Fibroblast of mammary gland (primary cell): ENCODE measurements at regions not wholly inside any gene's neighbourhood (a gene's known extent, or its start where the extent isn't known, plus 50 kb on each side); places are given as distances from the start of the nearest gene placed in this dataset.

ENCODE experiments used
- DNase-seq: peaks from one replicate; pipeline ENCODE4 v3.0.0-alpha.2; 2010; ENCODE audit warnings: low read depth
- H3K4me3 ChIP-seq: 2 replicates; pipeline ENCODE4 v1.5.1; 2011; ENCODE audit warnings: low read depth, mild to moderate bottlenecking, low read length, moderate library complexity; ENCODE audit not compliant: control insufficient read depth
- TF ChIP-seq, protein P1 (sequence below): conservative IDR thresholded peaks from 2 replicates; pipeline ENCODE4 v1.5.1; 2011; ENCODE audit warnings: low read depth, low read length, inconsistent platforms; ENCODE audit not compliant: control insufficient read depth, insufficient read depth

GRCh38 chr20:56998438-56998837 is 268.0 kb downstream of the BMP7 start:
- TF ChIP-seq, protein P1, sequence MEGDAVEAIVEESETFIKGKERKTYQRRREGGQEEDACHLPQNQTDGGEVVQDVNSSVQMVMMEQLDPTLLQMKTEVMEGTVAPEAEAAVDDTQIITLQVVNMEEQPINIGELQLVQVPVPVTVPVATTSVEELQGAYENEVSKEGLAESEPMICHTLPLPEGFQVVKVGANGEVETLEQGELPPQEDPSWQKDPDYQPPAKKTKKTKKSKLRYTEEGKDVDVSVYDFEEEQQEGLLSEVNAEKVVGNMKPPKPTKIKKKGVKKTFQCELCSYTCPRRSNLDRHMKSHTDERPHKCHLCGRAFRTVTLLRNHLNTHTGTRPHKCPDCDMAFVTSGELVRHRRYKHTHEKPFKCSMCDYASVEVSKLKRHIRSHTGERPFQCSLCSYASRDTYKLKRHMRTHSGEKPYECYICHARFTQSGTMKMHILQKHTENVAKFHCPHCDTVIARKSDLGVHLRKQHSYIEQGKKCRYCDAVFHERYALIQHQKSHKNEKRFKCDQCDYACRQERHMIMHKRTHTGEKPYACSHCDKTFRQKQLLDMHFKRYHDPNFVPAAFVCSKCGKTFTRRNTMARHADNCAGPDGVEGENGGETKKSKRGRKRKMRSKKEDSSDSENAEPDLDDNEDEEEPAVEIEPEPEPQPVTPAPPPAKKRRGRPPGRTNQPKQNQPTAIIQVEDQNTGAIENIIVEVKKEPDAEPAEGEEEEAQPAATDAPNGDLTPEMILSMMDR: no peak
- no peak overlapping the region for H3K4me3 ChIP-seq
- DNase-seq: no peak

DNA sequence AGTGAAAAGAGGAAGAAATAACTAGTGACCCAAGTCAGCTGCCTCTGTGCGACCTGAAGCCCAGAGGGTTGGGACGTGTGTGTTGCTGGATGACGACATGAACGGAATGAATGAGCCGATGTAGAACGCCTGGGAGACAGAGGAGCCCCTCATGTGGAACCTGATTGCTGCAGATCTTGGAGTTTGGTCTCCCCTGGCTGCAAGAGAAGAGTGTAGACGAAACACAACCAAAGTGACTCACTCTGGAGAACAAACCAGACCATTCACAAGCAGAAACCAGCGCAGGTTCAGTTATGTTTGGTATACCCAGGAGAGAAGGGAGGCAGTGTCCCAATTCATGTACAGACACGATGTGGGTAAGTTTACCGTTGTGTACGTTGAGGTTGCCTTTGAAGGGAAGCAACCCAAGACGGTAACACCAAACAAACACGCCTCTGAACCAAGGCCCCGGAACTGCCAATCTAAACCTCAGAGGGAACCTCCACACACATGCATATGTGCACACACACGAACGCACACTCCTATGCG is 265.9 kb downstream of the BMP7 start:
- no peak overlapping the region for H3K4me3 ChIP-seq
- DNase-seq: no peak
- TF ChIP-seq, protein P1: no peak

DNA sequence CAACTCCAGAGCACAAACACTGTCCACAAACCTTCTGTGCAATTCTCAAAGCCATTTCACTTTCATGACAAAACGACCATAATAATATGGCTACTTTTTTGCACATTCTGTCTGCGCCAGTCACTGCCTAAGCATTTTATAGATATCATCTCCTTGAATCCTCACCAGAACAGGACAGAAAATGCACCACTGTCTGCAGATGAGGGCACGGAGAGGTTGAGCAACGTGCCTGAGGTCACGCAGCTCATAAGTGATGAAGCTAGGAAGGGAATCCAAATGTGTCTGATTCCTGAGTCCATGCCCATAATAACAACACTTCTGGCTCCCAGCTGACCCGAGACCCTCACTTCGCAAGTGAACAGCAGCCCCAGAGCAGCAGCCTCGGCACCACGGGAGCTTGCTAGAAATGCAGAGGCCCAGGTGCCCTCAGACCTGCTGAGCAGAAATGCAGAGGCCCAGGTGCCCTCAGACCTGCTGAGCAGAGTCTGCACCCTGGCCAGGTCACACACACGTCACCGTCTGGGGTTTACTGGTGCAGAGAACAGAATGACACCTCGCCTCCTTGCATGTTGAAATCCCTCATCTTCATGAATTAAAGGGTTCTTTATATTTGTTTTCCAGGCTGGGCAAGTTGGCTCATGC is 265.2 kb downstream of the BMP7 start:
- DNase-seq: no peak
- TF ChIP-seq, protein P1: no peak
- H3K4me3 ChIP-seq: no peak overlapping the region

DNA sequence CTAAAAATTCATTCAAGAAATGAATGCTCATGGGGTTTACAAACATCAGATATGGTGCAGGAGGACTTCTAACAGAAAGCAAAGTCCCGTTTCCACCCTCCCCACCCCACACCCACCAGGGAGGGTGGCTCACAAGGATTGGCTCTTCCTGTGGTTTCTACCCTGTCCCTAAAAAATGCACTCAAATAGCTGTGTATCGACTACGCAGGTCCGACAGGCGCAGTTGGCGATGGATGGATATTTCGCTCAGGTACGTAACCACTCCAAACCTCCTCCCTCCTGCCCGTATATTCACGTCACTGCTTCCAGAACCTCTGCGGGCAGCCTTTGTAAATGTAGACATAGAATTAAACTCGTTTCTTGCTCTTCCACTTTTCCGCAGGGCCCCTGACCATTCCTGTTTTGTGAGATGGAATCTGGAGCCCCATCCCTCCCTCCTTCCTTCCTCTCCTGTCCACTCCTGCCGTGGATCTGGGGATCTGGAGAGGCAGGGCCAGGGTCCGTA is 264.3 kb downstream of the BMP7 start:
- no peak overlapping the region for H3K4me3 ChIP-seq
- no peak for DNase-seq
- TF ChIP-seq, protein P1: no peak

DNA sequence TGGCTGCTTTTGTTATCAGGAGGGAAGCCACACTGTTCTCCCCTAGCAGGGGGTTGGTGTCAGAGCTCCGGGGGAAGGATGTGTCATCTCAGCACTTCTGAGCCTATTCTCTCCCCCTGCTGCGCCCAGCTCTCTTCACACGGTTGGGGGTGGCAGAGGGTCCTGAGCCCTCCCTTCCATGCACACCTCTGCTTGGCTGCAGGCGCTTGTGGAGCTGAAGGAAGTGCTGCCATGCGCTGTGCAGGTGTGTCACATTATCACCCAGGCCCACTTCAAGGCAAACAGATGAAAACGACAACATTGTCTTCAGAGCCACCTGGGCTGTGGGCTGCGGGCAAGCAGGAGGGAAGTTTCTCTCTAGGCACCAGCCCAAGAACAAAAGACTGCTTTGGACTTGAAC is 263.4 kb downstream of the BMP7 start:
- TF ChIP-seq, protein P1: no peak
- DNase-seq: no peak
- H3K4me3 ChIP-seq: no peak overlapping the region

DNA sequence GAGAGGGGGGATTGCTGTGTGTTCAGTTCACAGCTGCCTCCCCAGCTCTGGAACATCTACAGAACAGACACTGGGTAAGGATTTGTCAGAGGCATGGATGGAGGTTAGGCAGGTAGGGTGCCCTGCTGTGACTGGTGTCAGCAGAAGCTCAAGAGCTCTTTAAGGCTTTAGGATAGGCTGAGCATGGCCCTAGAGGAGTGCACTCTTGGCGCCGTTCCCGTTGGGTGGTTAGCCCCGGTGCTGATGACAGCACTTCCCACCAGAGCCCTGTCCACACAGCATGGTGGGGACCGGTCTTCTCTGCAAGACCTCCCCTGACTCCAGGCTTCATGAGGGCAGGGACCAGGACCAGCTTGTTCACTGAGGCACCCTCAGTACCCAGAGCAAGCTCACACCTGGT is 262.0 kb downstream of the BMP7 start:
- DNase-seq: no peak
- H3K4me3 ChIP-seq: no peak overlapping the region
- TF ChIP-seq, protein P1: no peak
